ENCODE measurements at regions not wholly inside any gene's neighbourhood (a gene's known extent, or its start where the extent isn't known, plus 50 kb on each side); places are given as distances from the start of the nearest gene placed in this dataset.
A peak's percentile ranks its signal among the peaks of the same experiment; 100 is the strongest.

- no peak for DNase-seq (ENCODE audit: low read depth)
- no peak overlapping the region for H3K4me3 ChIP-seq (ENCODE audit: low read depth, low read length)
Measured at GRCh38 chr15:61509327-61509840, 280.3 kb upstream of the RORA start.

- DNase-seq (ENCODE audit: low read depth), result no peak
- no peak overlapping the region for H3K4me3 ChIP-seq (ENCODE audit: low read depth, low read length)
Measured at GRCh38 chr15:61503383-61503969, 274.4 kb upstream of the RORA start.

- H3K4me3 ChIP-seq (ENCODE audit: low read depth, low read length), result no peak overlapping the region
- no peak for DNase-seq (ENCODE audit: low read depth)
Measured at GRCh38 chr15:61501815-61502389, 272.8 kb upstream of the RORA start.

- no peak for DNase-seq (ENCODE audit: low read depth)
- H3K4me3 ChIP-seq (ENCODE audit: low read depth, low read length), result no peak overlapping the region
Measured at GRCh38 chr15:61500951-61501620, 272.0 kb upstream of the RORA start.

GRCh38 chr15:61500523-61500922 lies 271.4 kb upstream of the RORA start:
- no peak for DNase-seq (ENCODE audit: low read depth)
- H3K4me3 ChIP-seq (ENCODE audit: low read depth, low read length), result no peak overlapping the region

- no peak for DNase-seq (ENCODE audit: low read depth)
- no peak overlapping the region for H3K4me3 ChIP-seq (ENCODE audit: low read depth, low read length)
Measured at GRCh38 chr15:61499376-61499775, 270.3 kb upstream of the RORA start.

- H3K4me3 ChIP-seq (ENCODE audit: low read depth, low read length), result no peak overlapping the region
- no peak for DNase-seq (ENCODE audit: low read depth)
Measured at GRCh38 chr15:61489571-61489970, 260.5 kb upstream of the RORA start.

- DNase-seq (ENCODE audit: low read depth), result no peak
- no peak overlapping the region for H3K4me3 ChIP-seq (ENCODE audit: low read depth, low read length)
Measured at GRCh38 chr15:61483599-61483998, 254.5 kb upstream of the RORA start.

- no peak for DNase-seq (ENCODE audit: low read depth)
- H3K4me3 ChIP-seq (ENCODE audit: low read depth, low read length), result no peak overlapping the region
Measured at GRCh38 chr15:61481886-61482285, 252.8 kb upstream of the RORA start.

GRCh38 chr15:61480863-61481262 lies 251.8 kb upstream of the RORA start:
- no peak overlapping the region for H3K4me3 ChIP-seq (ENCODE audit: low read depth, low read length)
- DNase-seq (ENCODE audit: low read depth), result no peak

- DNase-seq (ENCODE audit: low read depth), result no peak
- no peak overlapping the region for H3K4me3 ChIP-seq (ENCODE audit: low read depth, low read length)
Measured at GRCh38 chr15:61480295-61480694, 251.2 kb upstream of the RORA start.

- DNase-seq (ENCODE audit: low read depth), result no peak
- no peak overlapping the region for H3K4me3 ChIP-seq (ENCODE audit: low read depth, low read length)
Measured at GRCh38 chr15:61479613-61480012, 250.5 kb upstream of the RORA start.

- DNase-seq (ENCODE audit: low read depth), result no peak
- H3K4me3 ChIP-seq (ENCODE audit: low read depth, low read length), result no peak overlapping the region
Measured at GRCh38 chr15:61476741-61477140, 247.6 kb upstream of the RORA start.

GRCh38 chr15:61474796-61475195 lies 245.7 kb upstream of the RORA start:
- no peak for DNase-seq (ENCODE audit: low read depth)

GRCh38 chr15:61467823-61468222 lies 238.7 kb upstream of the RORA start:
- no peak overlapping the region for H3K4me3 ChIP-seq (ENCODE audit: low read depth, low read length)
- DNase-seq (ENCODE audit: low read depth), result no peak

More at GRCh38 chr15:61474796-61475195, 245.7 kb upstream of the RORA start:
- H3K4me3 ChIP-seq (ENCODE audit: low read depth, low read length), result no peak overlapping the region

GRCh38 chr15:61459785-61460707 lies 230.9 kb upstream of the RORA start:
- DNase-seq (ENCODE audit: low read depth), result peak; percentile 77
- no peak overlapping the region for H3K4me3 ChIP-seq (ENCODE audit: low read depth, low read length)

- DNase-seq (ENCODE audit: low read depth), result no peak
- H3K4me3 ChIP-seq (ENCODE audit: low read depth, low read length), result no peak overlapping the region
Measured at GRCh38 chr15:61457050-61457733, 228.1 kb upstream of the RORA start.

- H3K4me3 ChIP-seq (ENCODE audit: low read depth, low read length), result no peak overlapping the region
- no peak for DNase-seq (ENCODE audit: low read depth)
Measured at GRCh38 chr15:61449186-61449702, 220.1 kb upstream of the RORA start.

- H3K4me3 ChIP-seq (ENCODE audit: low read depth, low read length), result no peak overlapping the region
- no peak for DNase-seq (ENCODE audit: low read depth)
Measured at GRCh38 chr15:61447981-61448380, 218.9 kb upstream of the RORA start.

Data from skeletal muscle cell (primary cell).